Cardiac fibroblast (primary cell): ENCODE measurements at regions not wholly inside any gene's neighbourhood (a gene's known extent, or its start where the extent isn't known, plus 50 kb on each side); places are given as distances from the start of the nearest gene placed in this dataset.
"Not testable (repeated sequence)": the region's sequence is repeated elsewhere in the genome, so short reads cannot be mapped to it uniquely, and the experiment has no call there.

Experiments used
- DNase-seq, 2 donors: peaks; one replicate each; pipeline versions ENCODE4 v3.0.0 to v3.0.0-alpha.2; 2010; ENCODE audit warnings: low read depth in 2 of 2
- H3K4me3 ChIP-seq, 2 donors: replicated peaks in 1 of 2; 1 replicate in 1 of 2; 2 replicates in 1 of 2; pipeline ENCODE4 v1.5.1; 2011; ENCODE audit warnings: low read depth in 2 of 2, low read length in 2 of 2, mild to moderate bottlenecking in 2 of 2, moderate library complexity in 1 of 2
- TF ChIP-seq, protein P1 (sequence below): IDR thresholded peaks from one replicate; pipeline ENCODE4 v1.5.1; 2011; ENCODE audit warnings: low read depth, mild to moderate bottlenecking, low read length, inconsistent platforms

DNA sequence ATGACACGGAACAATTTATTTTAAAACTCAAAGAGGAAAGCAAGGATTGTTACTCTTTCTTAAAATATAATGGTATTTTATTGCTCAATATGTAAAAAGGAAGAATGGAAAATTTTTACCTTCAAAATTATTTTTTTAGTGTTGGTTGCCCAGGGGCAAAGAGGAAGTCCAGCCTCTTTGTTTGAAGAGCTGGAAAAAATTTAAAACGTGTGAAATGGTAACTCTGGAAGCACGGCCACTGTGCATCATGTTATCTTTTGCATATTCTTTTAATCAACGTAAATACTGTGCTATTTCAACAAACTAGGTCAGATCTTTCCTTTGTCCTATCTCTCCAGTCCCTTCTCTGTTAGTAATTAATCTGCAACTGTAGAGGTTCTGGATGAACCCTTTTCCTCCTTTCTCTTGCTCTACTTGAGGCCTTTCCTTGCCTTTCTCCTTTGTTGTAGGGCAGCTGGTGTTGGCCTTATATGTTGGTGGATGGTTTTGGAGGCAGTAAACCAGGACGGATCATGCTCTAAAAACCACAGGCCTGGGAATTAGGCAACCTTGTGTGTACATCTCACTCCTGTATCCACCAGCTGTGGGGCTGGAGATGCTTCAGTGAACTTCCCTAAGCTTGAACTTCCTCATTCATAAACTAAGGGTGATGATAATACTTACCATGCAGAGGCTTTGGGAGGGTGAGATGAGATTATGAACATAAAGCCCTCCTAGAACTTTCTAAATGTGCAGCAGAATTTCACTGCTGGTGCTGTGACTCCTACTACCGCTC is 143.3 kb downstream of the PRL start:
- TF ChIP-seq, protein P1, sequence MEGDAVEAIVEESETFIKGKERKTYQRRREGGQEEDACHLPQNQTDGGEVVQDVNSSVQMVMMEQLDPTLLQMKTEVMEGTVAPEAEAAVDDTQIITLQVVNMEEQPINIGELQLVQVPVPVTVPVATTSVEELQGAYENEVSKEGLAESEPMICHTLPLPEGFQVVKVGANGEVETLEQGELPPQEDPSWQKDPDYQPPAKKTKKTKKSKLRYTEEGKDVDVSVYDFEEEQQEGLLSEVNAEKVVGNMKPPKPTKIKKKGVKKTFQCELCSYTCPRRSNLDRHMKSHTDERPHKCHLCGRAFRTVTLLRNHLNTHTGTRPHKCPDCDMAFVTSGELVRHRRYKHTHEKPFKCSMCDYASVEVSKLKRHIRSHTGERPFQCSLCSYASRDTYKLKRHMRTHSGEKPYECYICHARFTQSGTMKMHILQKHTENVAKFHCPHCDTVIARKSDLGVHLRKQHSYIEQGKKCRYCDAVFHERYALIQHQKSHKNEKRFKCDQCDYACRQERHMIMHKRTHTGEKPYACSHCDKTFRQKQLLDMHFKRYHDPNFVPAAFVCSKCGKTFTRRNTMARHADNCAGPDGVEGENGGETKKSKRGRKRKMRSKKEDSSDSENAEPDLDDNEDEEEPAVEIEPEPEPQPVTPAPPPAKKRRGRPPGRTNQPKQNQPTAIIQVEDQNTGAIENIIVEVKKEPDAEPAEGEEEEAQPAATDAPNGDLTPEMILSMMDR, result no peak
- no peak overlapping the region for H3K4me3 ChIP-seq
- DNase-seq, result no peak

DNA sequence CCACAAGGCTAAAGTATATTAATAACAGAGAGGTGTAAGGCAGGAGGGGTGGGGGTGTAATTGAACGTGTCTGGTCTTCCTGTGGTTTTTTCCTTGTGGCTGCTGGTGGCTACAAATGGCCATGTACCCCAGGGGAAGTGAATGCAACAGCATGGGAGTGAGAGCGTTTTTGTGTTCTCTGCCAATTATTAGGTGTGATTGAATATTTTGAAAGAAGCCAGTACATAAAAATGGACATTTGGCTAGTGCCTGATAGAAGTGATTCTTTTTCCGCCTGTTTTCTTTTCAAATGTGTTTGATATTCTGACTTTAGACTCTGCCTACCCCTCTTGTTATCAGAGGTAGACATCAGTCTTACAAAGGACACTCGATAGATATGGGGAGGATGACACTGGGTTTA is 141.3 kb downstream of the PRL start:
- TF ChIP-seq, protein P1, result no peak
- no peak overlapping the region for H3K4me3 ChIP-seq
- no peak for DNase-seq

DNA sequence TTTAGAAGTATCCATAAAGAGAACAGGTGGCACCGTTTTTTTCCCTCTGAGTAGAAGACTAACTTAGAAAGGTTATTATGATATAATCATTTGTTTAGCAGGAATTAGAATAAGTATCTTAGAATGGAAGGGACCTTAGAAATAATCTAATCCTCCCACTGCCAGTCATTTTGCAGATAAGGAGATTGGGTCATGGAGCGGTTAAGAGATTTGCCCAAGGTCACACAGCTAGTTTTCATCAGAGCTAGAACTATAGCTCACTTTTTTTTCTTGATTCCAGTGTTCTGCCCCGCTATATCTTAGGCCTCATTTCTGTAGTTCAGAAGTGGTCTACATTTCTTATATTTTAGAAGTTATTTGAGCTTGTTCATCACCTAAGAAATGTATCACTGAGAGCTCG is 139.6 kb downstream of the PRL start:
- TF ChIP-seq, protein P1, result no peak
- no peak overlapping the region for H3K4me3 ChIP-seq
- DNase-seq, result no peak

DNA sequence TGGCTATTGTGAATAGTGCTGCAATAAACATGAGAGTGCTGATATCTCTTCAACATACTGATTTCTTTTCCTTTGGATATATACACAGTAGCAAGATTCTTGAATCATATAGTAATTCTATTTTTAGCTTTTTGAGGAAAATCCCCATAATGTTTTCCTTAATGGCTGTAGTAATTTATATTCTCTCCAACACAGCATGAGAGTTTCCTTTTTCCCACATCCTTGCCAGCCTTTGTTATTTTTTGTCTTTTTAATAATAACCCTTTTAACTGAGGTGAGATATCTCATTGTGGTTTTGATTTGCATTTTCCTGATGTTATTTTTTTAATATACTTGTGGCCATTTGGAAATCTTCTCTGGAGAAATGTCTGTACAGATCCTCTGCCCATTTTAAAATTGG is 132.6 kb downstream of the PRL start:
- TF ChIP-seq, protein P1, result no peak
- DNase-seq, result no peak
- H3K4me3 ChIP-seq, result no peak overlapping the region

DNA sequence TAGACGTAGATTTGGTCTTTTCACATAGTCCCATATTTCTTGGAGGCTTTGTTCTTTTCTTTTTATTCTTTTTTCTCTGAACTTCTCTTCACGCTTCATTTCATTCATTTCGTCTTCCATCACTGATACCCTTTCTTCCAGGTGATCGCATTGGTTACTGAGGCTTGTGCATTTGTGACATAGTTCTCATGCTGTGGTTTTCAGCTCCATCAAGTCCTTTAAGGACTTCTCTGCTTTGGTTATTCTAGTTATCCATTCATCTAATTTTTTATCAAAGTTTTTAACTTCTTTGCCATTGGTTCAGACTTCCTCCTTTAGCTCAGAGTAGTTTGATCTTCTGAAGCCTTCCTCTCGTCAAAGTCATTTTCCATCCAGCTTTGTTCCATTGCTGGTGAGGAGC is 125.8 kb downstream of the PRL start:
- H3K4me3 ChIP-seq, DNase-seq: not testable (repeated sequence)

DNA sequence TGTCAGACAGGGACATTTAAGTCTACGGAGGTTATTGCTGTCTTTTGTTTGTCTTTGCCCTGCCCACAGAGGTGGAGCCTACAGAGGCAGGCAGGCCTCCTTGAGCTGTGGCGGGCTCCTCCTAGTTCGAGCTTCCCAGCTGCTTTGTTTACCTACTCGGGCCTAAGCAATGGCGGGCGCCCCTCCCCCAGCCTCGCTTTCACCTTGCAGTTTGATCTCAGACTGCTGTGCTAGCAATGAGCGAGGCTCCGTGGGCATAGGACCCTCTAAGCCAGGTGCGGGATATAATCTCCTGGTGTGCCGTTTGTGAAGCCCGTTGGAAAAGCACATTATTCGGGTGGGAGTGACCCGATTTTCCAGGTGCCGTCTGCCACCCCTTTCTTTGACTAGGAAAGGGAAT is 125.0 kb downstream of the PRL start:
- DNase-seq, H3K4me3 ChIP-seq: not testable (repeated sequence)

DNA sequence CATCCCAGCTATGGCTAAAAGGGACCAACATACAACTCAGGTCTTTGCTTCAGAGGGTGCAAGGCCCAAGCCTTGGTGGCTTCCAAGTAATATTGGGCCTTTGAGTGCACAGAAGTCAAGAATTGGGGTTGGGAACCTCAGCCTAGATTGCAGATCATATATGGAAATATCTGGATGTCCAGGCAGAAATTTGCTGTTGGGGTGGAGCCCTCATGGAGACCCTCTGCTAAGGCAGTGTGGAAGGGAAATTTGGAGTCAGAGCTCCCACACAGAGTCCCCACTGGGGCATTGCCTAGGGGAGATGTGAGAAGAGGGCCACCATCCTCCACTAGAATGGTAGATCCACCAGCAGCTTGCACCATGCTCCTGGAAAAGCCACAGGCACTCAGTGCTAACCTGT is 123.5 kb downstream of the PRL start:
- no peak overlapping the region for H3K4me3 ChIP-seq
- no peak for DNase-seq
- TF ChIP-seq, protein P1, result no peak

DNA sequence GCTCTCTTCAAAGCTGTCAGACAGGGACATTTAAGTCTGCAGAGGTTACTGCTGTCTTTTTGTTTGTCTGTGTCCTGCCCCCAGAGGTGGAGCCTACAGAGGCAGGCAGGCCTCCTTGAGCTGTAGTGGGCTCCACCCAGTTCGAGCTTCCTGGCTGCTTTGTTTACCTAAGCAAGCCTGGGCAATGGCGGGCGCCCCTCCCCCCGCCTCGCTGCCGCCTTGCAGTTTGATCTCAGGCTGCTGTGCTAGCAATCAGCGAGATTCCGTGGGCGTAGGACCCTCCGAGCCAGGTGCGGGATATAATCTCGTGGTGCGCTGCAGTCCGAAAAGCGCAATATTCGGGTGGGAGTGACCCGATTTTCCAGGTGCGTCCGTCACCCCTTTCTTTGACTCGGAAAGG is 116.6 kb downstream of the PRL start:
- not testable (repeated sequence) for DNase-seq, H3K4me3 ChIP-seq
